Liver (tissue), 8 donors: ENCODE measurements at regions not wholly inside any gene's neighbourhood (a gene's known extent, or its start where the extent isn't known, plus 50 kb on each side); places are given as distances from the start of the nearest gene placed in this dataset.

Source experiments
- DNase-seq: peaks from one replicate; pipeline ENCODE4 v3.0.0-alpha.2; 2017; ENCODE audit warnings: low spot score
- H3K27ac ChIP-seq, 2 donors: one replicate each; pipeline ENCODE4 v1.7.0; 2013; ENCODE audit warnings: inconsistent platforms in 2 of 2, low read length in 2 of 2, control low read depth in 1 of 2, low read depth in 1 of 2, mild to moderate bottlenecking in 1 of 2
- H3K27me3 ChIP-seq, 4 donors: one replicate each; pipeline versions ENCODE4 v1.6.1 to v1.7.0; 2013; ENCODE audit warnings: low read length in 3 of 4, inconsistent platforms in 1 of 4, mild to moderate bottlenecking in 1 of 4, moderate library complexity in 1 of 4; ENCODE audit not compliant: control insufficient read depth in 4 of 4, insufficient read depth in 4 of 4
- H3K36me3 ChIP-seq, 4 donors: one replicate each; pipeline versions ENCODE4 v1.6.1 to v1.7.0; 2013; ENCODE audit warnings: low read length in 3 of 4, mild to moderate bottlenecking in 3 of 4, low read depth in 1 of 4, moderate library complexity in 1 of 4; ENCODE audit not compliant: control insufficient read depth in 4 of 4, insufficient read depth in 3 of 4
- H3K4me1 ChIP-seq, 4 donors: one replicate each; pipeline versions ENCODE4 v1.6.1 to v1.7.0; 2013; ENCODE audit warnings: low read length in 3 of 4, mild to moderate bottlenecking in 3 of 4, moderate library complexity in 1 of 4; ENCODE audit not compliant: control insufficient read depth in 4 of 4, insufficient read depth in 4 of 4
- H3K4me3 ChIP-seq, 3 donors: one replicate each; pipeline versions ENCODE4 v1.6.1 to v1.7.0; 2013; ENCODE audit warnings: low read length in 3 of 3, control low read depth in 1 of 3, low read depth in 1 of 3, mild to moderate bottlenecking in 1 of 3
- H3K9ac ChIP-seq, 2 donors: one replicate each; pipeline ENCODE4 v1.7.0; 2013; ENCODE audit warnings: low read length in 2 of 2, mild to moderate bottlenecking in 2 of 2, moderate library complexity in 2 of 2, control low read depth in 1 of 2, low read depth in 1 of 2
- H3K9me3 ChIP-seq, 4 donors: one replicate each; pipeline versions ENCODE4 v1.6.1 to v1.7.0; 2013; ENCODE audit warnings: low read length in 3 of 4; ENCODE audit not compliant: control insufficient read depth in 4 of 4
- EGR1 ChIP-seq, 2 donors: IDR thresholded peaks; 2 replicates each; pipeline ENCODE4 v1.6.1; 2016 to 2018; ENCODE audit warnings: antibody characterized with exemption in 2 of 2, low read depth in 2 of 2
- FOXA1 ChIP-seq: IDR thresholded peaks from 2 replicates; pipeline ENCODE4 v1.6.1; 2016; ENCODE audit warnings: antibody characterized with exemption
- FOXA2 ChIP-seq: IDR thresholded peaks from 2 replicates; pipeline ENCODE4 v1.6.1; 2016; ENCODE audit warnings: antibody characterized with exemption
- GABPA ChIP-seq, 2 donors: IDR thresholded peaks in 1 of 2; conservative IDR thresholded peaks in 1 of 2; 2 replicates each; pipeline ENCODE4 v1.6.1; 2016; ENCODE audit warnings: antibody characterized with exemption in 2 of 2, mild to moderate bottlenecking in 1 of 2, moderate library complexity in 1 of 2
- HNF4A ChIP-seq, 2 donors: conservative IDR thresholded peaks; 2 replicates each; pipeline ENCODE4 v1.6.1; 2016; ENCODE audit warnings: antibody characterized with exemption in 2 of 2, mild to moderate bottlenecking in 2 of 2
- HNF4G ChIP-seq: IDR thresholded peaks from 2 replicates; pipeline ENCODE4 v1.6.1; 2016; ENCODE audit warnings: antibody characterized with exemption
- JUND ChIP-seq, 2 donors: IDR thresholded peaks; 2 replicates each; pipeline ENCODE4 v1.6.1; 2016; ENCODE audit warnings: antibody characterized with exemption in 2 of 2
- NR2F2 ChIP-seq: IDR thresholded peaks from 2 replicates; pipeline ENCODE4 v1.6.1; 2016; ENCODE audit warnings: antibody characterized with exemption
- RAD21 ChIP-seq, 2 donors: IDR thresholded peaks; 2 replicates each; pipeline ENCODE4 v1.6.1; 2016; ENCODE audit warnings: antibody characterized with exemption in 2 of 2, mild to moderate bottlenecking in 2 of 2
- RXRA ChIP-seq, 2 donors: IDR thresholded peaks; 2 replicates each; pipeline ENCODE4 v1.6.1; 2017 to 2018; ENCODE audit warnings: antibody characterized with exemption in 2 of 2, mild to moderate bottlenecking in 1 of 2
- SP1 ChIP-seq: IDR thresholded peaks from 2 replicates; pipeline ENCODE4 v1.6.1; 2018; ENCODE audit warnings: antibody characterized with exemption, mild to moderate bottlenecking
- TAF1 ChIP-seq: conservative IDR thresholded peaks from 2 replicates; pipeline ENCODE4 v1.6.1; 2016; ENCODE audit warnings: antibody characterized with exemption, mild to moderate bottlenecking
- YY1 ChIP-seq: IDR thresholded peaks from 2 replicates; pipeline ENCODE4 v1.6.1; 2016; ENCODE audit warnings: antibody characterized with exemption, mild to moderate bottlenecking
- WGBS: extraction: QIAGEN DNeasy Blood & Tissue Kit; methylation state at CpG from one replicate; pipeline ENCODE4 v1.1.7; 2013; 5-methylcytosine and 5-hydroxymethylcytosine counted together
- TF ChIP-seq, protein P1 (sequence below): fragments of 150-350 bp; IDR thresholded peaks from 2 replicates; pipeline ENCODE4 v1.5.1; 2017; ENCODE audit warnings: improper control_type of control experiment, low read depth, low read length; ENCODE audit not compliant: missing input control
- TF ChIP-seq, protein P2 (sequence below): IDR thresholded peaks from 2 replicates; pipeline ENCODE4 v1.6.1; 2016; ENCODE audit warnings: antibody characterized with exemption
- TF ChIP-seq, protein P3 (sequence below): IDR thresholded peaks from 2 replicates; pipeline ENCODE4 v1.6.1; 2016; ENCODE audit warnings: antibody characterized with exemption
- donor health status: healthy.
- donor health status: healthy.
- donor health status: healthy.
- donor health status: healthy.
- donor health status: healthy.

GRCh38 chr15:25608926-25609325 lies 170.1 kb upstream of the UBE3A start:
- Histone ChIP-seq H3K36me3 (no peaks in the 10 kb centered on the region), H3K27ac (no peak overlapping the region), H3K4me3 (no peak overlapping the region), H3K27me3 (no peaks in the 10 kb centered on the region), H3K9ac (no peak overlapping the region), H3K9me3 (no peaks in the 10 kb centered on the region), H3K4me1 (no peaks in the 10 kb centered on the region)
- WGBS: 84% methylated on average over 5 of the region's 5 CpGs
- no peak for DNase-seq
- TF ChIP-seq GABPA (IDR thresholded peaks at IDR 0.05 in 1 of 2, conservative IDR thresholded peaks at IDR 0.05 in 1 of 2): no peak
- no peak for TF ChIP-seq SP1
- no peak for TF ChIP-seq FOXA1
- TF ChIP-seq, protein P1, sequence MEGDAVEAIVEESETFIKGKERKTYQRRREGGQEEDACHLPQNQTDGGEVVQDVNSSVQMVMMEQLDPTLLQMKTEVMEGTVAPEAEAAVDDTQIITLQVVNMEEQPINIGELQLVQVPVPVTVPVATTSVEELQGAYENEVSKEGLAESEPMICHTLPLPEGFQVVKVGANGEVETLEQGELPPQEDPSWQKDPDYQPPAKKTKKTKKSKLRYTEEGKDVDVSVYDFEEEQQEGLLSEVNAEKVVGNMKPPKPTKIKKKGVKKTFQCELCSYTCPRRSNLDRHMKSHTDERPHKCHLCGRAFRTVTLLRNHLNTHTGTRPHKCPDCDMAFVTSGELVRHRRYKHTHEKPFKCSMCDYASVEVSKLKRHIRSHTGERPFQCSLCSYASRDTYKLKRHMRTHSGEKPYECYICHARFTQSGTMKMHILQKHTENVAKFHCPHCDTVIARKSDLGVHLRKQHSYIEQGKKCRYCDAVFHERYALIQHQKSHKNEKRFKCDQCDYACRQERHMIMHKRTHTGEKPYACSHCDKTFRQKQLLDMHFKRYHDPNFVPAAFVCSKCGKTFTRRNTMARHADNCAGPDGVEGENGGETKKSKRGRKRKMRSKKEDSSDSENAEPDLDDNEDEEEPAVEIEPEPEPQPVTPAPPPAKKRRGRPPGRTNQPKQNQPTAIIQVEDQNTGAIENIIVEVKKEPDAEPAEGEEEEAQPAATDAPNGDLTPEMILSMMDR: no peak
- TF ChIP-seq HNF4A (conservative IDR thresholded peaks at IDR 0.05): no peak

GRCh38 chr15:25605151-25605550 lies 166.3 kb upstream of the UBE3A start:
- DNase-seq: no peak
- H3K27ac ChIP-seq: no peak overlapping the region
- H3K9me3 ChIP-seq: no peaks in the 10 kb centered on the region
- no peaks in the 10 kb centered on the region for H3K36me3 ChIP-seq
- no peaks in the 10 kb centered on the region for H3K27me3 ChIP-seq
- 97% methylated on average over 1 of the region's 1 CpG for WGBS
- TF ChIP-seq RAD21 (IDR thresholded peaks at IDR 0.05): no peak
- TF ChIP-seq JUND (IDR thresholded peaks at IDR 0.05): no peak
- TF ChIP-seq TAF1: no peak
- no peak for TF ChIP-seq FOXA1
- TF ChIP-seq, protein P2, sequence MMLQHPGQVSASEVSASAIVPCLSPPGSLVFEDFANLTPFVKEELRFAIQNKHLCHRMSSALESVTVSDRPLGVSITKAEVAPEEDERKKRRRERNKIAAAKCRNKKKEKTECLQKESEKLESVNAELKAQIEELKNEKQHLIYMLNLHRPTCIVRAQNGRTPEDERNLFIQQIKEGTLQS: no peak
- TF ChIP-seq HNF4G: no peak
- no peak for TF ChIP-seq NR2F2
- TF ChIP-seq SP1: no peak
- TF ChIP-seq FOXA2: no peak
- TF ChIP-seq GABPA (IDR thresholded peaks at IDR 0.05 in 1 of 2, conservative IDR thresholded peaks at IDR 0.05 in 1 of 2): no peak
- TF ChIP-seq EGR1 (IDR thresholded peaks at IDR 0.05; ENCODE audit: low read depth in 2 of 2): no peak
- TF ChIP-seq YY1: no peak
- no peak overlapping the region for H3K4me3 ChIP-seq
- H3K4me1 ChIP-seq: no peaks in the 10 kb centered on the region
- no peak overlapping the region for H3K9ac ChIP-seq

DNA sequence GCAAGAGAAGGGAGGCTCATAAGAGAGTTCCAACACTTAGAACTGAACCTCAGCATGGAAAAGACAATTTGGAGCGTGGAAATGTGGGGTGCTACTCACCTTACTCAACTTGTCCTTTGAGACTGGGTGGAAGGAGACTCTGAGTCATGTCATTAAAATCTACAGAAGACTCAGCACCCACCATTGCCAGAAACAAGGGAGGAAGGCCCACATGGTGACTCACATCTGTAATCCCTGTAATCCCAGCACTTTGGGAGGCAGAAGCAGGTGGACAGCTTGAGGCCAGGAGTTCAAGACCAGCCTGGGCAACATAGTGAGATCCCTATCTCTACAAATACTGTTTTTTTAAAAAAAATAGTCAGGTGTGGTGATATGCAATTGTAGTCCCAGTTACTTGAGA lies 161.9 kb upstream of the UBE3A start:
- H3K4me1 ChIP-seq: peaks cover 0 to 3% (median 0%) of the 10 kb centered on the region in 4 donors
- no peak overlapping the region for H3K9ac ChIP-seq
- 85% methylated on average over 1 of the region's 1 CpG for WGBS
- no peak for DNase-seq
- TF ChIP-seq EGR1 (IDR thresholded peaks at IDR 0.05; ENCODE audit: low read depth in 2 of 2): no peak
- no peak for TF ChIP-seq YY1
- TF ChIP-seq RAD21 (IDR thresholded peaks at IDR 0.05): no peak
- TF ChIP-seq, protein P3, sequence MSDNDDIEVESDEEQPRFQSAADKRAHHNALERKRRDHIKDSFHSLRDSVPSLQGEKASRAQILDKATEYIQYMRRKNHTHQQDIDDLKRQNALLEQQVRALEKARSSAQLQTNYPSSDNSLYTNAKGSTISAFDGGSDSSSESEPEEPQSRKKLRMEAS: no peak
- TF ChIP-seq, protein P2: no peak
- TF ChIP-seq RXRA (IDR thresholded peaks at IDR 0.05): no peak
- no peak for TF ChIP-seq NR2F2
- no peak for TF ChIP-seq HNF4G
- TF ChIP-seq HNF4A (conservative IDR thresholded peaks at IDR 0.05): no peak
- TF ChIP-seq, protein P1: no peak
- no peak for TF ChIP-seq TAF1
- TF ChIP-seq SP1: no peak
- TF ChIP-seq FOXA2: no peak
- no peaks in the 10 kb centered on the region for H3K36me3 ChIP-seq
- H3K27ac ChIP-seq: no peak overlapping the region
- H3K4me3 ChIP-seq: no peak overlapping the region
- H3K9me3 ChIP-seq: no peaks in the 10 kb centered on the region
- no peaks in the 10 kb centered on the region for H3K27me3 ChIP-seq
